GM23338 (cell line): ENCODE measurements at regions not wholly inside any gene's neighbourhood (a gene's known extent, or its start where the extent isn't known, plus 50 kb on each side); places are given as distances from the start of the nearest gene placed in this dataset.

Experiments used
- ATAC-seq: fragments of 200-7000 bp; cut with Tn5 transposase; 3 replicates; pipeline ENCODE4 v1.9.1; 2020
- DNase-seq: peaks from one replicate; pipeline ENCODE4 v3.0.0-alpha.2; 2015; ENCODE audit warnings: low spot score
- H2AFZ ChIP-seq: fragments of 200-600 bp; sonication (generic); 2 replicates; pipeline ENCODE4 v1.8.0; 2016; ENCODE audit warnings: antibody characterized with exemption, mild to moderate bottlenecking, moderate library complexity
- H3F3A ChIP-seq: fragments of 200-600 bp; sonication (generic); replicated peaks from 2 replicates; pipeline ENCODE4 v1.8.0; 2017; ENCODE audit warnings: antibody characterized with exemption, mixed run types, low read depth
- H3K27ac ChIP-seq: fragments of 200-600 bp; sonication (generic); 2 replicates; pipeline ENCODE4 v1.6.1; 2016; ENCODE audit warnings: low read depth
- H3K27me3 ChIP-seq: fragments of 200-600 bp; sonication (generic); 2 replicates; pipeline ENCODE4 v1.8.0; 2016; ENCODE audit warnings: mild to moderate bottlenecking, mixed run types, moderate library complexity; ENCODE audit not compliant: insufficient read depth
- H3K36me3 ChIP-seq: fragments of 200-600 bp; sonication (generic); 2 replicates; pipeline ENCODE4 v1.8.0; 2016; ENCODE audit warnings: mild to moderate bottlenecking; ENCODE audit not compliant: insufficient read depth
- H3K4me1 ChIP-seq: fragments of 200-600 bp; sonication (generic); 2 replicates; pipeline ENCODE4 v1.8.0; 2016; ENCODE audit warnings: mild to moderate bottlenecking, moderate library complexity; ENCODE audit not compliant: insufficient read depth
- H3K4me2 ChIP-seq: fragments of 200-600 bp; sonication (generic); 2 replicates; pipeline ENCODE4 v1.7.1; 2017; ENCODE audit warnings: mixed run types
- H3K4me3 ChIP-seq: fragments of 200-600 bp; sonication (generic); 2 replicates; pipeline ENCODE4 v1.6.1; 2016; ENCODE audit warnings: mixed run types
- H3K79me2 ChIP-seq: fragments of 200-600 bp; sonication (generic); replicated peaks from 2 replicates; pipeline ENCODE4 v1.8.0; 2017; ENCODE audit warnings: mild to moderate bottlenecking; ENCODE audit not compliant: insufficient read depth
- H3K9me2 ChIP-seq: fragments of 200-600 bp; sonication (generic); 2 replicates; pipeline ENCODE4 v1.8.0; 2017; ENCODE audit not compliant: insufficient read depth
- H4K20me1 ChIP-seq: fragments of 200-600 bp; sonication (generic); replicated peaks from 2 replicates; pipeline ENCODE4 v1.8.0; 2017; ENCODE audit warnings: mild to moderate bottlenecking; ENCODE audit not compliant: insufficient read depth
- H3K27ac Mint-ChIP-seq: 2 replicates; pipeline ENCODE4 v1.8.0; 2020; ENCODE audit warnings: inconsistent platforms, mild to moderate bottlenecking, moderate library complexity, mixed read lengths
- H3K27me3 Mint-ChIP-seq: 3 replicates; pipeline ENCODE4 v1.8.0; 2022; ENCODE audit warnings: low read depth, mild to moderate bottlenecking, moderate library complexity, mixed read lengths, inconsistent platforms; ENCODE audit not compliant: insufficient read depth, poor library complexity
- H3K36me3 Mint-ChIP-seq: 3 replicates; pipeline ENCODE4 v1.8.0; 2021; ENCODE audit warnings: low read depth, mild to moderate bottlenecking, inconsistent platforms, moderate library complexity, mixed read lengths
- H3K4me1 Mint-ChIP-seq: 3 replicates; pipeline ENCODE4 v1.8.0; 2020; ENCODE audit warnings: mild to moderate bottlenecking, inconsistent platforms, mixed read lengths
- H3K4me3 Mint-ChIP-seq: 3 replicates; pipeline ENCODE4 v1.8.0; 2021; ENCODE audit warnings: moderate library complexity, mild to moderate bottlenecking, inconsistent platforms, mixed read lengths
- H3K9me3 Mint-ChIP-seq: 3 replicates; pipeline ENCODE4 v1.8.0; 2020; ENCODE audit warnings: moderate library complexity, mild to moderate bottlenecking, inconsistent platforms, mixed read lengths
- EZH2phosphoT487 ChIP-seq: fragments of 200-600 bp; sonication (generic); IDR thresholded peaks from one replicate; pipeline ENCODE4 v1.8.1; 2018; ENCODE audit warnings: antibody characterized with exemption; ENCODE audit not compliant: unreplicated experiment
- REST ChIP-seq: IDR thresholded peaks from one replicate; pipeline ENCODE4 v1.6.1; 2018; ENCODE audit warnings: antibody characterized with exemption; ENCODE audit not compliant: unreplicated experiment
- ZNF462 ChIP-seq: fragments of 250-450 bp; sonication (Bioruptor Pico); IDR thresholded peaks from 2 replicates; pipeline ENCODE4 v1.5.0; 2020; ENCODE audit warnings: mild to moderate bottlenecking, moderate library complexity

GRCh38 chr5:147156012-147156411 lies 78.8 kb upstream of the STK32A start:
- Histone ChIP-seq H2AFZ (peak overlapping the region; percentile 35; the same call in 1 of the 2 replicates), H4K20me1 (no peaks in the 10 kb centered on the region), H3K4me2 (no peak overlapping the region), H3K4me1 (no peaks in the 10 kb centered on the region), H3K27ac (no peak overlapping the region), H3K27me3 (no peaks in the 10 kb centered on the region), H3F3A (no peaks in the 10 kb centered on the region), H3K9me2 (no peaks in the 10 kb centered on the region; the same call in 1 of the 2 replicates), H3K79me2 (no peaks in the 10 kb centered on the region), H3K36me3 (no peaks in the 10 kb centered on the region), H3K4me3 (no peak overlapping the region)
- Mint-ChIP-seq H3K27me3 (no peaks in the 10 kb centered on the region), H3K4me1 (peaks cover 3% of the 10 kb centered on the region; the same call in 1 of the 3 replicates), H3K4me3 (no peak overlapping the region), H3K36me3 (no peaks in the 10 kb centered on the region), H3K9me3 (no peaks in the 10 kb centered on the region), H3K27ac (no peak overlapping the region)
- DNase-seq (no peak), ATAC-seq (no peak)
- no peak for TF ChIP-seq REST
- no peak for TF ChIP-seq EZH2phosphoT487
- TF ChIP-seq ZNF462 (CRISPR knock-in tag): no peak
